GM18868 (cell line): ENCODE measurements at regions not wholly inside any gene's neighbourhood (a gene's known extent, or its start where the extent isn't known, plus 50 kb on each side); places are given as distances from the start of the nearest gene placed in this dataset.
"Not testable (repeated sequence)": the region's sequence is repeated elsewhere in the genome, so short reads cannot be mapped to it uniquely, and the experiment has no call there.

Source experiments
- ATAC-seq: cut with Tn5 transposase; IDR thresholded peaks from one replicate; pipeline ENCODE4 v1.9.1; 2021; ENCODE audit warnings: mild to moderate bottlenecking, moderate library complexity; ENCODE audit not compliant: unreplicated experiment

- ATAC-seq = no peak
Measured at GRCh38 chr11:122404571-122404970, 251.0 kb upstream of the UBASH3B start.

- not testable (repeated sequence) for ATAC-seq
Measured at GRCh38 chr11:122401581-122401980, 253.9 kb upstream of the UBASH3B start.

GRCh38 chr11:122399375-122399774 lies 256.1 kb upstream of the UBASH3B start:
- no peak for ATAC-seq

- ATAC-seq = no peak
Measured at GRCh38 chr11:122398851-122399250, 256.7 kb upstream of the UBASH3B start.

- peak; percentile 52 for ATAC-seq
Measured at GRCh38 chr11:122398167-122398566, 257.4 kb upstream of the UBASH3B start.

- no peak for ATAC-seq
Measured at GRCh38 chr11:122395282-122395681, 260.2 kb upstream of the UBASH3B start.

- ATAC-seq = no peak
Measured at GRCh38 chr11:122394313-122394712, 261.2 kb upstream of the UBASH3B start.

GRCh38 chr11:122393209-122393860 lies 262.2 kb upstream of the UBASH3B start:
- ATAC-seq = no peak

GRCh38 chr11:122392508-122392907 lies 263.0 kb upstream of the UBASH3B start:
- ATAC-seq = no peak

GRCh38 chr11:122391049-122391448 lies 264.5 kb upstream of the UBASH3B start:
- ATAC-seq = no peak

GRCh38 chr11:122383186-122383585 lies 267.2 kb upstream of the BLID start:
- no peak for ATAC-seq

- no peak for ATAC-seq
Measured at GRCh38 chr11:122375687-122376399, 259.8 kb upstream of the BLID start.

- ATAC-seq = no peak
Measured at GRCh38 chr11:122368796-122369195, 252.8 kb upstream of the BLID start.

GRCh38 chr11:122367809-122368231 lies 251.8 kb upstream of the BLID start:
- ATAC-seq = no peak

GRCh38 chr11:122365610-122366360 lies 249.8 kb upstream of the BLID start:
- ATAC-seq = no peak

- no peak for ATAC-seq
Measured at GRCh38 chr11:122363296-122363695, 247.3 kb upstream of the BLID start.

- no peak for ATAC-seq
Measured at GRCh38 chr11:122362381-122362780, 246.4 kb upstream of the BLID start.

- no peak for ATAC-seq
Measured at GRCh38 chr11:122360875-122361274, 244.9 kb upstream of the BLID start.

GRCh38 chr11:122359081-122359571 lies 243.1 kb upstream of the BLID start:
- no peak for ATAC-seq

GRCh38 chr11:122358292-122358691 lies 242.3 kb upstream of the BLID start:
- ATAC-seq = no peak

- no peak for ATAC-seq
Measured at GRCh38 chr11:122355968-122356367, 240.0 kb upstream of the BLID start.
